H1 (cell line): ENCODE measurements at regions not wholly inside any gene's neighbourhood (a gene's known extent, or its start where the extent isn't known, plus 50 kb on each side); places are given as distances from the start of the nearest gene placed in this dataset.

Source experiments
- HDAC2 ChIP-seq, 2 experiments: fragments of 300-600 bp in 1 of 2; sonication (generic) in 1 of 2; IDR thresholded peaks; 2 replicates each; pipeline ENCODE4 v1.6.1; 2011 to 2012; ENCODE audit warnings: low read depth in 2 of 2, low read length in 2 of 2, mild to moderate bottlenecking in 2 of 2, moderate library complexity in 2 of 2, borderline replicate concordance in 1 of 2, inconsistent platforms in 1 of 2
- JUND ChIP-seq: IDR thresholded peaks from 2 replicates; pipeline ENCODE4 v1.6.1; 2011; ENCODE audit warnings: mild to moderate bottlenecking, improper control_type of control experiment, low read length
- POLR2A ChIP-seq, 2 experiments: IDR thresholded peaks; 1 replicate in 1 of 2; 2 replicates in 1 of 2; pipeline ENCODE4 v1.6.1; 2011; ENCODE audit warnings: low read depth in 2 of 2, low read length in 2 of 2, mild to moderate bottlenecking in 2 of 2; ENCODE audit errors: control extremely low read depth in 1 of 2
- RXRA ChIP-seq: IDR thresholded peaks from 2 replicates; pipeline ENCODE4 v1.6.1; 2011; ENCODE audit warnings: low read depth, mild to moderate bottlenecking, low read length, moderate library complexity; ENCODE audit not compliant: insufficient read depth

DNA sequence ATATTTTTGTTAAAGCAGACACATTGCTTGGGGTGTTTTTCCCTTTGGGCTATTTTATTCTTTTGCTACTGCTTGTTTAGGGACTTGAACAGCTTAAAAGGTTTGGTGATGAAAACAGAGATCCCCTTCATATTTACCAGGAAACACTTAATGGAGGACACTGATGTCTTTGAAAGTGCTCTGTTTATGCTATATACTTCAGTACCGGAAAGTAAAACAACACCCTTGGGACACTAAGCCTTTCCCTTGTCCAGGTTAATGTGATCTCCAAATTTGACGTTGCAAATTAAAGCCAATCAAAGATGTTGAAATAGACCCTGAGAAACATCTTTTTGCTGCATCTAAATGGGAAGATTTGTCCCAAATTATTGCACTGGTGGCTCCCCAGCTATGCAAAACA lies 564.6 kb upstream of the PKDCC start (continued):
- TF ChIP-seq HDAC2 (IDR thresholded peaks at IDR 0.05; ENCODE audit: borderline replicate concordance in 1 of 2, low read depth in 2 of 2, low read length in 2 of 2) (no peak), JUND (no peak), POLR2A (IDR thresholded peaks at IDR 0.05; ENCODE audit: control extremely low read depth in 1 of 2, low read depth in 2 of 2, low read length in 2 of 2) (no peak), RXRA (no peak)
